Liver (tissue), 8 donors: ENCODE measurements at regions not wholly inside any gene's neighbourhood (a gene's known extent, or its start where the extent isn't known, plus 50 kb on each side); places are given as distances from the start of the nearest gene placed in this dataset.

ENCODE experiments used
- DNase-seq: peaks from one replicate; pipeline ENCODE4 v3.0.0-alpha.2; 2017; ENCODE audit warnings: low spot score
- H3K27ac ChIP-seq, 2 donors: one replicate each; pipeline ENCODE4 v1.7.0; 2013; ENCODE audit warnings: inconsistent platforms in 2 of 2, low read length in 2 of 2, control low read depth in 1 of 2, low read depth in 1 of 2, mild to moderate bottlenecking in 1 of 2
- H3K27me3 ChIP-seq, 4 donors: one replicate each; pipeline versions ENCODE4 v1.6.1 to v1.7.0; 2013; ENCODE audit warnings: low read length in 3 of 4, inconsistent platforms in 1 of 4, mild to moderate bottlenecking in 1 of 4, moderate library complexity in 1 of 4; ENCODE audit not compliant: control insufficient read depth in 4 of 4, insufficient read depth in 4 of 4
- H3K36me3 ChIP-seq, 4 donors: one replicate each; pipeline versions ENCODE4 v1.6.1 to v1.7.0; 2013; ENCODE audit warnings: low read length in 3 of 4, mild to moderate bottlenecking in 3 of 4, low read depth in 1 of 4, moderate library complexity in 1 of 4; ENCODE audit not compliant: control insufficient read depth in 4 of 4, insufficient read depth in 3 of 4
- H3K4me1 ChIP-seq, 4 donors: one replicate each; pipeline versions ENCODE4 v1.6.1 to v1.7.0; 2013; ENCODE audit warnings: low read length in 3 of 4, mild to moderate bottlenecking in 3 of 4, moderate library complexity in 1 of 4; ENCODE audit not compliant: control insufficient read depth in 4 of 4, insufficient read depth in 4 of 4
- H3K4me3 ChIP-seq, 3 donors: one replicate each; pipeline versions ENCODE4 v1.6.1 to v1.7.0; 2013; ENCODE audit warnings: low read length in 3 of 3, control low read depth in 1 of 3, low read depth in 1 of 3, mild to moderate bottlenecking in 1 of 3
- H3K9ac ChIP-seq, 2 donors: one replicate each; pipeline ENCODE4 v1.7.0; 2013; ENCODE audit warnings: low read length in 2 of 2, mild to moderate bottlenecking in 2 of 2, moderate library complexity in 2 of 2, control low read depth in 1 of 2, low read depth in 1 of 2
- H3K9me3 ChIP-seq, 4 donors: one replicate each; pipeline versions ENCODE4 v1.6.1 to v1.7.0; 2013; ENCODE audit warnings: low read length in 3 of 4; ENCODE audit not compliant: control insufficient read depth in 4 of 4
- EGR1 ChIP-seq, 2 donors: IDR thresholded peaks; 2 replicates each; pipeline ENCODE4 v1.6.1; 2016 to 2018; ENCODE audit warnings: antibody characterized with exemption in 2 of 2, low read depth in 2 of 2
- FOXA1 ChIP-seq: IDR thresholded peaks from 2 replicates; pipeline ENCODE4 v1.6.1; 2016; ENCODE audit warnings: antibody characterized with exemption
- FOXA2 ChIP-seq: IDR thresholded peaks from 2 replicates; pipeline ENCODE4 v1.6.1; 2016; ENCODE audit warnings: antibody characterized with exemption
- GABPA ChIP-seq, 2 donors: IDR thresholded peaks in 1 of 2; conservative IDR thresholded peaks in 1 of 2; 2 replicates each; pipeline ENCODE4 v1.6.1; 2016; ENCODE audit warnings: antibody characterized with exemption in 2 of 2, mild to moderate bottlenecking in 1 of 2, moderate library complexity in 1 of 2
- HNF4A ChIP-seq, 2 donors: conservative IDR thresholded peaks; 2 replicates each; pipeline ENCODE4 v1.6.1; 2016; ENCODE audit warnings: antibody characterized with exemption in 2 of 2, mild to moderate bottlenecking in 2 of 2
- HNF4G ChIP-seq: IDR thresholded peaks from 2 replicates; pipeline ENCODE4 v1.6.1; 2016; ENCODE audit warnings: antibody characterized with exemption
- JUND ChIP-seq, 2 donors: IDR thresholded peaks; 2 replicates each; pipeline ENCODE4 v1.6.1; 2016; ENCODE audit warnings: antibody characterized with exemption in 2 of 2
- MAX ChIP-seq: IDR thresholded peaks from 2 replicates; pipeline ENCODE4 v1.6.1; 2016; ENCODE audit warnings: antibody characterized with exemption
- NR2F2 ChIP-seq: IDR thresholded peaks from 2 replicates; pipeline ENCODE4 v1.6.1; 2016; ENCODE audit warnings: antibody characterized with exemption
- RAD21 ChIP-seq, 2 donors: IDR thresholded peaks; 2 replicates each; pipeline ENCODE4 v1.6.1; 2016; ENCODE audit warnings: antibody characterized with exemption in 2 of 2, mild to moderate bottlenecking in 2 of 2
- RXRA ChIP-seq, 2 donors: IDR thresholded peaks; 2 replicates each; pipeline ENCODE4 v1.6.1; 2017 to 2018; ENCODE audit warnings: antibody characterized with exemption in 2 of 2, mild to moderate bottlenecking in 1 of 2
- SP1 ChIP-seq: IDR thresholded peaks from 2 replicates; pipeline ENCODE4 v1.6.1; 2018; ENCODE audit warnings: antibody characterized with exemption, mild to moderate bottlenecking
- TAF1 ChIP-seq: conservative IDR thresholded peaks from 2 replicates; pipeline ENCODE4 v1.6.1; 2016; ENCODE audit warnings: antibody characterized with exemption, mild to moderate bottlenecking
- YY1 ChIP-seq: IDR thresholded peaks from 2 replicates; pipeline ENCODE4 v1.6.1; 2016; ENCODE audit warnings: antibody characterized with exemption, mild to moderate bottlenecking
- ZBTB33 ChIP-seq: IDR thresholded peaks from 2 replicates; pipeline ENCODE4 v1.6.1; 2016; ENCODE audit warnings: antibody characterized with exemption
- WGBS: extraction: QIAGEN DNeasy Blood & Tissue Kit; methylation state at CpG from one replicate; pipeline ENCODE4 v1.1.7; 2013; 5-methylcytosine and 5-hydroxymethylcytosine counted together
- TF ChIP-seq, protein P1 (sequence below): fragments of 150-350 bp; IDR thresholded peaks from 2 replicates; pipeline ENCODE4 v1.5.1; 2017; ENCODE audit warnings: improper control_type of control experiment, low read depth, low read length; ENCODE audit not compliant: missing input control
- TF ChIP-seq, protein P2 (sequence below): IDR thresholded peaks from 2 replicates; pipeline ENCODE4 v1.6.1; 2016; ENCODE audit warnings: antibody characterized with exemption, mild to moderate bottlenecking
- TF ChIP-seq, protein P3 (sequence below): IDR thresholded peaks from 2 replicates; pipeline ENCODE4 v1.6.1; 2016; ENCODE audit warnings: antibody characterized with exemption
- donor health status: healthy.
- donor health status: healthy.
- donor health status: healthy.
- donor health status: healthy.
- donor health status: healthy.

- TF ChIP-seq YY1 (no peak), HNF4A (conservative IDR thresholded peaks at IDR 0.05) (no peak), FOXA1 (no peak), ZBTB33 (no peak), RAD21 (IDR thresholded peaks at IDR 0.05) (no peak), RXRA (IDR thresholded peaks at IDR 0.05) (no peak), SP1 (no peak), JUND (IDR thresholded peaks at IDR 0.05) (no peak), TAF1 (no peak), HNF4G (no peak), GABPA (IDR thresholded peaks at IDR 0.05 in 1 of 2, conservative IDR thresholded peaks at IDR 0.05 in 1 of 2) (no peak), MAX (no peak), NR2F2 (no peak), FOXA2 (no peak), EGR1 (IDR thresholded peaks at IDR 0.05; ENCODE audit: low read depth in 2 of 2) (no peak)
- TF ChIP-seq, protein P1, sequence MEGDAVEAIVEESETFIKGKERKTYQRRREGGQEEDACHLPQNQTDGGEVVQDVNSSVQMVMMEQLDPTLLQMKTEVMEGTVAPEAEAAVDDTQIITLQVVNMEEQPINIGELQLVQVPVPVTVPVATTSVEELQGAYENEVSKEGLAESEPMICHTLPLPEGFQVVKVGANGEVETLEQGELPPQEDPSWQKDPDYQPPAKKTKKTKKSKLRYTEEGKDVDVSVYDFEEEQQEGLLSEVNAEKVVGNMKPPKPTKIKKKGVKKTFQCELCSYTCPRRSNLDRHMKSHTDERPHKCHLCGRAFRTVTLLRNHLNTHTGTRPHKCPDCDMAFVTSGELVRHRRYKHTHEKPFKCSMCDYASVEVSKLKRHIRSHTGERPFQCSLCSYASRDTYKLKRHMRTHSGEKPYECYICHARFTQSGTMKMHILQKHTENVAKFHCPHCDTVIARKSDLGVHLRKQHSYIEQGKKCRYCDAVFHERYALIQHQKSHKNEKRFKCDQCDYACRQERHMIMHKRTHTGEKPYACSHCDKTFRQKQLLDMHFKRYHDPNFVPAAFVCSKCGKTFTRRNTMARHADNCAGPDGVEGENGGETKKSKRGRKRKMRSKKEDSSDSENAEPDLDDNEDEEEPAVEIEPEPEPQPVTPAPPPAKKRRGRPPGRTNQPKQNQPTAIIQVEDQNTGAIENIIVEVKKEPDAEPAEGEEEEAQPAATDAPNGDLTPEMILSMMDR = no peak
- TF ChIP-seq, protein P2, sequence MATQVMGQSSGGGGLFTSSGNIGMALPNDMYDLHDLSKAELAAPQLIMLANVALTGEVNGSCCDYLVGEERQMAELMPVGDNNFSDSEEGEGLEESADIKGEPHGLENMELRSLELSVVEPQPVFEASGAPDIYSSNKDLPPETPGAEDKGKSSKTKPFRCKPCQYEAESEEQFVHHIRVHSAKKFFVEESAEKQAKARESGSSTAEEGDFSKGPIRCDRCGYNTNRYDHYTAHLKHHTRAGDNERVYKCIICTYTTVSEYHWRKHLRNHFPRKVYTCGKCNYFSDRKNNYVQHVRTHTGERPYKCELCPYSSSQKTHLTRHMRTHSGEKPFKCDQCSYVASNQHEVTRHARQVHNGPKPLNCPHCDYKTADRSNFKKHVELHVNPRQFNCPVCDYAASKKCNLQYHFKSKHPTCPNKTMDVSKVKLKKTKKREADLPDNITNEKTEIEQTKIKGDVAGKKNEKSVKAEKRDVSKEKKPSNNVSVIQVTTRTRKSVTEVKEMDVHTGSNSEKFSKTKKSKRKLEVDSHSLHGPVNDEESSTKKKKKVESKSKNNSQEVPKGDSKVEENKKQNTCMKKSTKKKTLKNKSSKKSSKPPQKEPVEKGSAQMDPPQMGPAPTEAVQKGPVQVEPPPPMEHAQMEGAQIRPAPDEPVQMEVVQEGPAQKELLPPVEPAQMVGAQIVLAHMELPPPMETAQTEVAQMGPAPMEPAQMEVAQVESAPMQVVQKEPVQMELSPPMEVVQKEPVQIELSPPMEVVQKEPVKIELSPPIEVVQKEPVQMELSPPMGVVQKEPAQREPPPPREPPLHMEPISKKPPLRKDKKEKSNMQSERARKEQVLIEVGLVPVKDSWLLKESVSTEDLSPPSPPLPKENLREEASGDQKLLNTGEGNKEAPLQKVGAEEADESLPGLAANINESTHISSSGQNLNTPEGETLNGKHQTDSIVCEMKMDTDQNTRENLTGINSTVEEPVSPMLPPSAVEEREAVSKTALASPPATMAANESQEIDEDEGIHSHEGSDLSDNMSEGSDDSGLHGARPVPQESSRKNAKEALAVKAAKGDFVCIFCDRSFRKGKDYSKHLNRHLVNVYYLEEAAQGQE = no peak
- Histone ChIP-seq H3K4me3 (no peak overlapping the region), H3K9ac (no peak overlapping the region), H3K27ac (no peak overlapping the region), H3K4me1 (peaks cover 0 to 2% (median 0%) of the 10 kb centered on the region in 4 donors), H3K27me3 (no peaks in the 10 kb centered on the region), H3K36me3 (no peaks in the 10 kb centered on the region), H3K9me3 (no peaks in the 10 kb centered on the region)
- WGBS = 19% methylated on average over 1 of the region's 1 CpG
- no peak for DNase-seq
These were observed 610.5 kb upstream of the ITGA1 start for GRCh38 chr5:52177193-52177592.

- DNase-seq = no peak
- Histone ChIP-seq H3K4me1 (peaks cover 0 to 2% (median 0%) of the 10 kb centered on the region in 4 donors), H3K9ac (no peak overlapping the region), H3K9me3 (no peaks in the 10 kb centered on the region), H3K4me3 (no peak overlapping the region), H3K36me3 (no peaks in the 10 kb centered on the region), H3K27me3 (no peaks in the 10 kb centered on the region), H3K27ac (no peak overlapping the region)
- 48% methylated on average over 2 of the region's 2 CpGs for WGBS
- TF ChIP-seq, protein P2 = no peak
- no peak for TF ChIP-seq RXRA (IDR thresholded peaks at IDR 0.05)
- no peak for TF ChIP-seq YY1
- TF ChIP-seq FOXA2 = no peak
- no peak for TF ChIP-seq ZBTB33
- no peak for TF ChIP-seq TAF1
- TF ChIP-seq JUND (IDR thresholded peaks at IDR 0.05) = no peak
- TF ChIP-seq, protein P3, sequence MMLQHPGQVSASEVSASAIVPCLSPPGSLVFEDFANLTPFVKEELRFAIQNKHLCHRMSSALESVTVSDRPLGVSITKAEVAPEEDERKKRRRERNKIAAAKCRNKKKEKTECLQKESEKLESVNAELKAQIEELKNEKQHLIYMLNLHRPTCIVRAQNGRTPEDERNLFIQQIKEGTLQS = no peak
These were observed 606.3 kb upstream of the ITGA1 start for GRCh38 chr5:52181403-52181802.
